GM23248 (cell line): ENCODE measurements at regions not wholly inside any gene's neighbourhood (a gene's known extent, or its start where the extent isn't known, plus 50 kb on each side); places are given as distances from the start of the nearest gene placed in this dataset.

Experiments used
- DNase-seq: peaks from one replicate; pipeline ENCODE4 v3.0.0-alpha.2; 2015
- H2AFZ ChIP-seq: fragments of 200-600 bp; sonication (generic); 2 replicates; pipeline ENCODE4 v1.6.1; 2016; ENCODE audit warnings: antibody characterized with exemption
- H3F3A ChIP-seq: fragments of 200-600 bp; sonication (generic); 2 replicates; pipeline ENCODE4 v1.6.1; 2016; ENCODE audit warnings: mild to moderate bottlenecking, antibody characterized with exemption, mixed run types; ENCODE audit not compliant: insufficient read depth
- H3K27ac ChIP-seq: fragments of 200-600 bp; sonication (generic); 2 replicates; pipeline ENCODE4 v1.5.1; 2016; ENCODE audit warnings: mild to moderate bottlenecking
- H3K27me3 ChIP-seq: fragments of 200-600 bp; sonication (generic); replicated peaks from 2 replicates; pipeline ENCODE4 v1.6.1; 2016; ENCODE audit warnings: mild to moderate bottlenecking; ENCODE audit not compliant: insufficient read depth
- H3K36me3 ChIP-seq: fragments of 200-600 bp; sonication (generic); 2 replicates; pipeline ENCODE4 v1.6.1; 2016; ENCODE audit warnings: low read depth, mild to moderate bottlenecking
- H3K4me1 ChIP-seq: fragments of 200-600 bp; sonication (generic); 2 replicates; pipeline ENCODE4 v1.6.1; 2016; ENCODE audit warnings: mild to moderate bottlenecking; ENCODE audit not compliant: insufficient read depth
- H3K4me2 ChIP-seq: fragments of 200-600 bp; sonication (generic); one replicate; pipeline ENCODE4 v1.6.1; 2016; ENCODE audit warnings: mild to moderate bottlenecking; ENCODE audit not compliant: unreplicated experiment
- H3K4me3 ChIP-seq: fragments of 200-600 bp; sonication (generic); 2 replicates; pipeline ENCODE4 v1.5.1; 2016; ENCODE audit warnings: mild to moderate bottlenecking
- H3K79me2 ChIP-seq: fragments of 200-600 bp; sonication (generic); 2 replicates; pipeline ENCODE4 v1.6.1; 2016; ENCODE audit warnings: mild to moderate bottlenecking; ENCODE audit not compliant: insufficient read depth
- H3K9ac ChIP-seq: fragments of 200-600 bp; sonication (generic); 2 replicates; pipeline ENCODE4 v1.6.1; 2016; ENCODE audit warnings: mild to moderate bottlenecking
- H3K9me2 ChIP-seq: fragments of 200-600 bp; sonication (generic); 2 replicates; pipeline ENCODE4 v1.6.1; 2016; ENCODE audit warnings: mixed run types, mild to moderate bottlenecking, moderate library complexity; ENCODE audit not compliant: insufficient read depth
- H3K9me3 ChIP-seq: fragments of 200-600 bp; sonication (generic); one replicate; pipeline ENCODE4 v1.6.1; 2017; ENCODE audit warnings: low read depth
- H4K20me1 ChIP-seq: fragments of 200-600 bp; sonication (generic); 2 replicates; pipeline ENCODE4 v1.6.0; 2016; ENCODE audit not compliant: insufficient read depth
- EZH2 ChIP-seq: fragments of 200-600 bp; sonication (generic); IDR thresholded peaks from 2 replicates; pipeline ENCODE4 v1.6.1; 2018; ENCODE audit warnings: antibody characterized with exemption, mild to moderate bottlenecking; ENCODE audit not compliant: insufficient read depth, poor library complexity, severe bottlenecking
- EZH2phosphoT487 ChIP-seq: fragments of 200-600 bp; sonication (generic); IDR thresholded peaks from 2 replicates; pipeline ENCODE4 v1.6.1; 2018; ENCODE audit warnings: antibody characterized with exemption, moderate library complexity, mild to moderate bottlenecking, low read depth; ENCODE audit not compliant: insufficient read depth
- WGBS, 2 experiments: methylation state at CpG; one replicate each; pipeline ENCODE4 v1.1.6; 2015 to 2017; ENCODE audit warnings: low lambda C conversion rate in 2 of 2, low coverage in 1 of 2; ENCODE audit errors: missing lambda C conversion rate in 2 of 2; 5-methylcytosine and 5-hydroxymethylcytosine counted together
- in situ Hi-C: fragments of 300-500 bp; cut with MboI; formaldehyde crosslinking; loops from 2 replicates; pipeline ENCODE4 v1.15.0; 2020

DNA sequence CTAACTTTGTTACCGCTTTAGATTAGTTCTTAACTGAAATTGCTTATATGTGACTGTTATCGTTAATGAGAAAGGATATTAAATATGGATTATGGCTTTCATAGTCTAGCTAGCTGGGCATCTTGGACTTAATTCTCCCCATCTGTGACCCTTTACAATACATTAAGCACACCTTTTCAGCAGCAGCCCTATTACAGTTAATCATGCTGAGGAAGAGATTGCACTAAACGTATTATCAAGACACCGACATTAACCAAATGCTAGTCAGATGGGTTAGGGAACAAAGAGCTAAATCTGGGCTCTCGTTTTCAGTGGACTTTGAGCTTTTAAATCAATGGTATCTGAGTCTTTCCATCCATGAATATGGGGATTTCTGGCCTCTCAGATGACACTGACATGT is 447.5 kb upstream of the DCN start:
- Histone ChIP-seq H3K4me3 (no peak overlapping the region), H3K36me3 (no peaks in the 10 kb centered on the region), H3K27me3 (no peaks in the 10 kb centered on the region), H3K4me1 (no peaks in the 10 kb centered on the region), H3K27ac (no peak overlapping the region), H3K9me3 (no peaks in the 10 kb centered on the region), H3K79me2 (no peaks in the 10 kb centered on the region), H3K9ac (no peak overlapping the region), H3F3A (no peaks in the 10 kb centered on the region), H4K20me1 (no peaks in the 10 kb centered on the region), H3K4me2 (no peak overlapping the region), H3K9me2 (no peaks in the 10 kb centered on the region), H2AFZ (no peak overlapping the region)
- TF ChIP-seq EZH2 (no peak), EZH2phosphoT487 (no peak)
- no peak for DNase-seq
- 80 to 82% methylated on average over 5 of the region's 5 CpGs for WGBS, 2 experiments
- in situ Hi-C loops, result no loop called here

DNA sequence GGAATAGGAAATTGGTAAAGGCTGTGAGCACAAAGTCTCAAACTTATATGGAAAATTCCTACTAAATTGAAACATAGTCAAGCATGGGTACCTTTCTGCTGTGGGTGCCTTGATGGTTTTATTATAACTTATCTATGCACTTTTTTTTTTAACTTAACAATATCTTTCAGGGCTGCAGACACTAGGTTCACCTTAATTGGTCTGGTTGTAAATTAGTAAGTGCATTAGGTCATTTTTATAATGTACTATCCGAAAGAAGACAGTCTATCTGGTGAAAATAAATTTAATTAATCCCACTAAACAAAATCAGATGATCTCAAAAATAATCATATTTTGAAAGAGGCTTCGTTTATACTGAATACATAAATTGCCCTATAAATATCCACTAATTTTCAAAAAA is 446.8 kb upstream of the DCN start:
- in situ Hi-C loops, result no loop called here
- no peak overlapping the region for H3K27ac ChIP-seq
- no peaks in the 10 kb centered on the region for H4K20me1 ChIP-seq
- H3K27me3 ChIP-seq, result no peaks in the 10 kb centered on the region
- H2AFZ ChIP-seq, result no peak overlapping the region
- no peaks in the 10 kb centered on the region for H3K9me3 ChIP-seq
- H3F3A ChIP-seq, result no peaks in the 10 kb centered on the region
- no peak overlapping the region for H3K9ac ChIP-seq
- 17 to 23% methylated on average over 2 of the region's 2 CpGs for WGBS, 2 experiments
- no peak overlapping the region for H3K4me3 ChIP-seq
- no peak overlapping the region for H3K4me2 ChIP-seq
- H3K9me2 ChIP-seq, result no peaks in the 10 kb centered on the region
- H3K36me3 ChIP-seq, result no peaks in the 10 kb centered on the region
- no peak for DNase-seq
- H3K4me1 ChIP-seq, result no peaks in the 10 kb centered on the region
- no peak for TF ChIP-seq EZH2phosphoT487
- no peak for TF ChIP-seq EZH2
- H3K79me2 ChIP-seq, result no peaks in the 10 kb centered on the region

- H3K4me2 ChIP-seq, result no peak overlapping the region
- no peak for TF ChIP-seq EZH2phosphoT487
- TF ChIP-seq EZH2, result no peak
- no peak overlapping the region for H3K4me3 ChIP-seq
- no peaks in the 10 kb centered on the region for H3K27me3 ChIP-seq
- H3F3A ChIP-seq, result no peaks in the 10 kb centered on the region
- DNase-seq, result peak; percentile 25
- H3K79me2 ChIP-seq, result no peaks in the 10 kb centered on the region
- H4K20me1 ChIP-seq, result no peaks in the 10 kb centered on the region
- no peak overlapping the region for H2AFZ ChIP-seq
- H3K27ac ChIP-seq, result no peak overlapping the region
- in situ Hi-C loops, result no loop called here
- H3K9me3 ChIP-seq, result no peaks in the 10 kb centered on the region
- H3K9ac ChIP-seq, result no peak overlapping the region
- no peaks in the 10 kb centered on the region for H3K36me3 ChIP-seq
- no peaks in the 10 kb centered on the region for H3K4me1 ChIP-seq
- H3K9me2 ChIP-seq, result no peaks in the 10 kb centered on the region
- 4 to 6% methylated on average over 2 of the region's 2 CpGs for WGBS, 2 experiments
These were observed 446.0 kb upstream of the DCN start for GRCh38 chr12:91628656-91629055.

DNA sequence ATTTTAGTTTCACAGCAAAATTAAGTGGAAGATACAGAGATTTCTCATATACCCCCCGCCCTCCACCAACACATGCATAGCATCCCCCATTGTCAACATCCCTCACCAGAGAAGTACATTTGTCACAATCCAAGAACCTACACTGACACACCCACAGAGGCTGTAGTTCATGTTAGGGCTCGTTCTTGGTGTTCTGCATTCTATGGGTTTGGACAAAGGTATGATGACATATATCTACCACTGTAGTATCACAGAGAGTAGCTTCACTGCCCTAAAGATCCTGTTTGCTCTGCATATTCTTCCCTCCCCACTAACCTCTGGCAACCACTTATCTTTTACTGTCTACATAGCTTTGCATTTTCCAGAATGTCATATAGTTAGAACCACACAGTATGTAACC is 444.6 kb upstream of the DCN start:
- H3K4me2 ChIP-seq, result no peak overlapping the region
- TF ChIP-seq EZH2phosphoT487 (no peak), EZH2 (no peak)
- no peak overlapping the region for H3K27ac ChIP-seq
- in situ Hi-C loops, result no loop called here
- H3K9ac ChIP-seq, result no peak overlapping the region
- no peaks in the 10 kb centered on the region for H3K4me1 ChIP-seq
- H3K9me3 ChIP-seq, result no peaks in the 10 kb centered on the region
- no peak overlapping the region for H3K4me3 ChIP-seq
- no peak overlapping the region for H2AFZ ChIP-seq
- no peaks in the 10 kb centered on the region for H3K79me2 ChIP-seq
- DNase-seq, result no peak
- no peaks in the 10 kb centered on the region for H3K27me3 ChIP-seq
- no peaks in the 10 kb centered on the region for H3K36me3 ChIP-seq
- no peaks in the 10 kb centered on the region for H4K20me1 ChIP-seq
- WGBS, 2 experiments, result 62 to 81% methylated on average over 2 of the region's 2 CpGs
- H3K9me2 ChIP-seq, result no peaks in the 10 kb centered on the region
- no peaks in the 10 kb centered on the region for H3F3A ChIP-seq

DNA sequence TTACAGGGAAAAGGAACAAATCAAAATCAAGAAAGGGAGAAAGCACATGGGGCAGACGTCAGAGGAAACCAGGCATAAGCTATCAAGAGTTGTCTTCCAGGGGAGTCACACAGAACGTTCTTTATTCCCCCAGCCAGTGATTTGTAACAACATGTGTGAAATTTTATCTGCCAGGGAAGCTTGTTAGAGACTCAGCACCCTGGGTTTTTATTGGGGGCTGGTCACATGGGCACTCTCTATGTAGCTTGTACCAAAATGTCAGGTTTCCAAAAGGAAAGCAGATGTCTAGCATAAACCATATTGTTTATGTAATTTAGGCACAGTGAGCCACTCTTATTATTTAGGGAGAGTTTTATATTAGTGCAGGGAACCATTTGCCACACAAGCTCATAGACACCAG is 440.4 kb upstream of the DCN start:
- Histone ChIP-seq H3K9me3 (no peaks in the 10 kb centered on the region), H3K9me2 (no peaks in the 10 kb centered on the region), H4K20me1 (no peaks in the 10 kb centered on the region), H3K27me3 (no peaks in the 10 kb centered on the region), H3K79me2 (no peaks in the 10 kb centered on the region), H3K4me2 (no peak overlapping the region), H3K9ac (no peak overlapping the region), H3F3A (no peaks in the 10 kb centered on the region), H3K4me1 (no peaks in the 10 kb centered on the region), H2AFZ (no peak overlapping the region), H3K27ac (no peak overlapping the region), H3K36me3 (no peaks in the 10 kb centered on the region), H3K4me3 (no peak overlapping the region)
- WGBS, 2 experiments, result 25 to 34% methylated on average over 2 of the region's 2 CpGs
- in situ Hi-C loops, result no loop called here
- DNase-seq, result no peak
- no peak for TF ChIP-seq EZH2phosphoT487
- TF ChIP-seq EZH2, result no peak
